HG03571 (cell line): ENCODE measurements at regions not wholly inside any gene's neighbourhood (a gene's known extent, or its start where the extent isn't known, plus 50 kb on each side); places are given as distances from the start of the nearest gene placed in this dataset.
A peak's percentile ranks its signal among the peaks of the same experiment; 100 is the strongest.

Experiments
- ATAC-seq: cut with Tn5 transposase; IDR thresholded peaks from one replicate; pipeline ENCODE4 v1.9.1; 2021; ENCODE audit not compliant: unreplicated experiment

GRCh38 chr21:28754127-28754611 is 238.5 kb downstream of the LTN1 start:
- no peak for ATAC-seq

- no peak for ATAC-seq
These were observed 240.5 kb downstream of the LTN1 start for GRCh38 chr21:28752131-28752530.

GRCh38 chr21:28751176-28751575 is 241.5 kb downstream of the LTN1 start:
- ATAC-seq, result no peak

- no peak for ATAC-seq
These were observed 242.1 kb downstream of the LTN1 start for GRCh38 chr21:28750565-28750964.

- ATAC-seq, result no peak
These were observed 243.1 kb downstream of the LTN1 start for GRCh38 chr21:28749536-28749935.

- ATAC-seq, result no peak
These were observed 245.2 kb downstream of the LTN1 start for GRCh38 chr21:28747464-28747863.

GRCh38 chr21:28746166-28746565 is 246.5 kb downstream of the LTN1 start:
- no peak for ATAC-seq

GRCh38 chr21:28745131-28746016 is 247.3 kb downstream of the LTN1 start:
- peak; percentile 85 for ATAC-seq

GRCh38 chr21:28743723-28744122 is 249.0 kb downstream of the LTN1 start:
- ATAC-seq, result no peak

GRCh38 chr21:28742527-28742926 is 250.2 kb downstream of the LTN1 start:
- ATAC-seq, result no peak

- no peak for ATAC-seq
These were observed 252.6 kb downstream of the LTN1 start for GRCh38 chr21:28740125-28740524.

- ATAC-seq, result no peak
These were observed 253.8 kb downstream of the LTN1 start for GRCh38 chr21:28738882-28739281.

- ATAC-seq, result no peak
These were observed 254.3 kb downstream of the LTN1 start for GRCh38 chr21:28738420-28738704.

- no peak for ATAC-seq
These were observed 254.8 kb downstream of the LTN1 start for GRCh38 chr21:28737674-28738419.

- ATAC-seq, result no peak
These were observed 258.0 kb downstream of the LTN1 start for GRCh38 chr21:28734522-28735175.

GRCh38 chr21:28731700-28732321 is 260.9 kb downstream of the LTN1 start:
- no peak for ATAC-seq

- ATAC-seq, result no peak
These were observed 262.8 kb downstream of the LTN1 start for GRCh38 chr21:28729887-28730286.

GRCh38 chr21:28727809-28728208 is 264.9 kb downstream of the LTN1 start:
- no peak for ATAC-seq

- no peak for ATAC-seq
These were observed 267.3 kb downstream of the LTN1 start for GRCh38 chr21:28725396-28725795.

- no peak for ATAC-seq
These were observed 269.0 kb downstream of the LTN1 start for GRCh38 chr21:28723646-28724045.

- ATAC-seq, result no peak
These were observed 273.0 kb downstream of the LTN1 start for GRCh38 chr21:28719723-28720122.
